Karpas-422 (cell line): ENCODE measurements at regions not wholly inside any gene's neighbourhood (a gene's known extent, or its start where the extent isn't known, plus 50 kb on each side); places are given as distances from the start of the nearest gene placed in this dataset.

Source experiments
- DNase-seq: peaks from one replicate; pipeline ENCODE4 v3.0.0-alpha.2; 2015
- H2AFZ ChIP-seq: fragments of 200-600 bp; sonication (generic); 2 replicates; pipeline ENCODE4 v1.6.1; 2014; ENCODE audit warnings: antibody characterized with exemption, low read length, mixed read lengths
- H3K27ac ChIP-seq: fragments of 200-600 bp; sonication (generic); 2 replicates; pipeline ENCODE4 v1.5.1; 2014; ENCODE audit warnings: mild to moderate bottlenecking, low read length, moderate library complexity
- H3K27me3 ChIP-seq: fragments of 200-600 bp; sonication (generic); 2 replicates; pipeline ENCODE4 v1.6.1; 2014; ENCODE audit warnings: low read length, mixed read lengths
- H3K36me3 ChIP-seq: fragments of 200-600 bp; sonication (generic); 2 replicates; pipeline ENCODE4 v1.6.1; 2014; ENCODE audit warnings: low read length, mixed read lengths; ENCODE audit not compliant: insufficient read depth
- H3K4me1 ChIP-seq: fragments of 200-600 bp; sonication (generic); 2 replicates; pipeline ENCODE4 v1.6.1; 2014; ENCODE audit warnings: mild to moderate bottlenecking, low read length, mixed read lengths
- H3K4me2 ChIP-seq: fragments of 200-600 bp; sonication (generic); 2 replicates; pipeline ENCODE4 v1.6.1; 2014; ENCODE audit warnings: low read length, low read depth, mild to moderate bottlenecking; ENCODE audit not compliant: poor library complexity, severe bottlenecking
- H3K4me3 ChIP-seq: fragments of 200-600 bp; sonication (generic); 2 replicates; pipeline ENCODE4 v1.5.1; 2014; ENCODE audit warnings: mild to moderate bottlenecking, antibody characterized with exemption, low read length, mixed read lengths
- H3K79me2 ChIP-seq: fragments of 200-600 bp; sonication (generic); 2 replicates; pipeline ENCODE4 v1.6.1; 2014; ENCODE audit warnings: mild to moderate bottlenecking, low read length, mixed read lengths
- H3K9ac ChIP-seq: fragments of 200-600 bp; sonication (generic); 2 replicates; pipeline ENCODE4 v1.6.0; 2014; ENCODE audit warnings: low read length
- H3K9me2 ChIP-seq: fragments of 200-600 bp; sonication (generic), shearing (Covaris generic); replicated peaks from 2 replicates; pipeline ENCODE4 v1.6.0; 2014; ENCODE audit warnings: mild to moderate bottlenecking, low read length, moderate library complexity; ENCODE audit not compliant: insufficient read depth
- H3K9me3 ChIP-seq: fragments of 300-700, 200-600 bp; sonication (generic); 2 replicates; pipeline ENCODE4 v1.6.1; 2014; ENCODE audit warnings: low read length, mixed read lengths
- H4K20me1 ChIP-seq: fragments of 200-600 bp; sonication (generic); 2 replicates; pipeline ENCODE4 v1.6.1; 2014; ENCODE audit warnings: mild to moderate bottlenecking, antibody characterized with exemption, low read length, low read depth; ENCODE audit not compliant: insufficient read depth

- Histone ChIP-seq H3K9me3 (no peaks in the 10 kb centered on the region; the same call in 1 of the 2 replicates), H2AFZ (no peak overlapping the region), H3K79me2 (no peaks in the 10 kb centered on the region), H3K27me3 (no peaks in the 10 kb centered on the region), H3K27ac (no peak overlapping the region), H3K9me2 (no peaks in the 10 kb centered on the region), H3K36me3 (no peaks in the 10 kb centered on the region), H3K4me1 (peaks cover 12% of the 10 kb centered on the region), H4K20me1 (no peaks in the 10 kb centered on the region), H3K4me3 (no peak overlapping the region), H3K9ac (no peak overlapping the region), H3K4me2 (no peak overlapping the region)
- no peak for DNase-seq
Observed at GRCh38 chr5:56612353-56612752, 203.0 kb upstream of the MAP3K1 start.

- DNase-seq = no peak
- Histone ChIP-seq H3K27me3 (no peaks in the 10 kb centered on the region), H3K9me3 (no peaks in the 10 kb centered on the region), H3K4me3 (no peak overlapping the region), H3K79me2 (no peaks in the 10 kb centered on the region), H3K36me3 (no peaks in the 10 kb centered on the region), H3K27ac (no peak overlapping the region), H3K9me2 (no peaks in the 10 kb centered on the region), H3K4me2 (no peak overlapping the region), H3K4me1 (peaks cover 12% of the 10 kb centered on the region), H4K20me1 (no peaks in the 10 kb centered on the region), H2AFZ (no peak overlapping the region), H3K9ac (no peak overlapping the region)
Observed at GRCh38 chr5:56610093-56610698, 205.2 kb upstream of the MAP3K1 start.

GRCh38 chr5:56608217-56608925 is 207.0 kb upstream of the MAP3K1 start:
- H3K36me3 ChIP-seq = no peaks in the 10 kb centered on the region
- H3K4me2 ChIP-seq = no peak overlapping the region
- no peaks in the 10 kb centered on the region for H3K27me3 ChIP-seq
- H3K9me3 ChIP-seq = no peaks in the 10 kb centered on the region
- H3K4me1 ChIP-seq = peaks cover 12% of the 10 kb centered on the region
- H4K20me1 ChIP-seq = no peaks in the 10 kb centered on the region
- no peak overlapping the region for H3K27ac ChIP-seq
- H2AFZ ChIP-seq = peak overlapping the region; percentile 62; the same call in 1 of the 2 replicates
- H3K79me2 ChIP-seq = no peaks in the 10 kb centered on the region
- no peaks in the 10 kb centered on the region for H3K9me2 ChIP-seq
- DNase-seq = peak; percentile 53
- no peak overlapping the region for H3K4me3 ChIP-seq
- H3K9ac ChIP-seq = no peak overlapping the region

- peaks cover 12% of the 10 kb centered on the region for H3K4me1 ChIP-seq
- H3K9me2 ChIP-seq = no peaks in the 10 kb centered on the region
- H3K36me3 ChIP-seq = no peaks in the 10 kb centered on the region
- no peaks in the 10 kb centered on the region for H3K9me3 ChIP-seq
- H3K4me3 ChIP-seq = no peak overlapping the region
- no peaks in the 10 kb centered on the region for H3K79me2 ChIP-seq
- no peaks in the 10 kb centered on the region for H4K20me1 ChIP-seq
- no peaks in the 10 kb centered on the region for H3K27me3 ChIP-seq
- no peak overlapping the region for H2AFZ ChIP-seq
- no peak overlapping the region for H3K27ac ChIP-seq
- no peak for DNase-seq
- no peak overlapping the region for H3K9ac ChIP-seq
- H3K4me2 ChIP-seq = no peak overlapping the region
Observed at GRCh38 chr5:56607551-56607950, 207.8 kb upstream of the MAP3K1 start.

GRCh38 chr5:56607074-56607473 is 208.3 kb upstream of the MAP3K1 start:
- no peaks in the 10 kb centered on the region for H3K27me3 ChIP-seq
- H3K9ac ChIP-seq = no peak overlapping the region
- no peak for DNase-seq
- no peaks in the 10 kb centered on the region for H3K9me3 ChIP-seq
- no peak overlapping the region for H3K4me2 ChIP-seq
- no peaks in the 10 kb centered on the region for H3K79me2 ChIP-seq
- no peak overlapping the region for H3K27ac ChIP-seq
- no peaks in the 10 kb centered on the region for H3K36me3 ChIP-seq
- H2AFZ ChIP-seq = no peak overlapping the region
- H3K9me2 ChIP-seq = no peaks in the 10 kb centered on the region
- no peaks in the 10 kb centered on the region for H4K20me1 ChIP-seq
- H3K4me3 ChIP-seq = no peak overlapping the region
- H3K4me1 ChIP-seq = peaks cover 12% of the 10 kb centered on the region

GRCh38 chr5:56606192-56606591 is 209.2 kb upstream of the MAP3K1 start:
- H3K27me3 ChIP-seq = no peaks in the 10 kb centered on the region

GRCh38 chr5:56605231-56605630 is 210.1 kb upstream of the MAP3K1 start:
- Histone ChIP-seq H3K9ac (no peak overlapping the region), H2AFZ (no peak overlapping the region), H3K9me3 (no peaks in the 10 kb centered on the region), H3K4me3 (no peak overlapping the region), H3K27me3 (no peaks in the 10 kb centered on the region), H3K27ac (no peak overlapping the region), H3K4me2 (no peak overlapping the region), H3K4me1 (peaks cover 12% of the 10 kb centered on the region), H3K9me2 (no peaks in the 10 kb centered on the region), H4K20me1 (no peaks in the 10 kb centered on the region), H3K36me3 (no peaks in the 10 kb centered on the region), H3K79me2 (no peaks in the 10 kb centered on the region)
- DNase-seq = no peak

More at GRCh38 chr5:56606192-56606591, 209.2 kb upstream of the MAP3K1 start:
- Histone ChIP-seq H3K4me3 (no peak overlapping the region), H3K4me1 (peaks cover 12% of the 10 kb centered on the region), H3K9me3 (no peaks in the 10 kb centered on the region), H3K79me2 (no peaks in the 10 kb centered on the region), H4K20me1 (no peaks in the 10 kb centered on the region), H3K9me2 (no peaks in the 10 kb centered on the region), H3K4me2 (no peak overlapping the region), H3K9ac (no peak overlapping the region), H2AFZ (no peak overlapping the region), H3K27ac (no peak overlapping the region), H3K36me3 (no peaks in the 10 kb centered on the region)
- no peak for DNase-seq

GRCh38 chr5:56601641-56602071 is 213.7 kb upstream of the MAP3K1 start:
- no peak overlapping the region for H3K4me3 ChIP-seq
- H4K20me1 ChIP-seq = no peaks in the 10 kb centered on the region
- H3K27me3 ChIP-seq = no peaks in the 10 kb centered on the region
- no peaks in the 10 kb centered on the region for H3K4me1 ChIP-seq
- no peak overlapping the region for H2AFZ ChIP-seq
- H3K79me2 ChIP-seq = no peaks in the 10 kb centered on the region
- H3K9me3 ChIP-seq = no peaks in the 10 kb centered on the region
- H3K36me3 ChIP-seq = no peaks in the 10 kb centered on the region
- no peak overlapping the region for H3K27ac ChIP-seq
- H3K9me2 ChIP-seq = no peaks in the 10 kb centered on the region
- no peak overlapping the region for H3K4me2 ChIP-seq
- H3K9ac ChIP-seq = no peak overlapping the region
- DNase-seq = no peak
